ENCODE measurements at regions not wholly inside any gene's neighbourhood (a gene's known extent, or its start where the extent isn't known, plus 50 kb on each side); places are given as distances from the start of the nearest gene placed in this dataset.

DNA sequence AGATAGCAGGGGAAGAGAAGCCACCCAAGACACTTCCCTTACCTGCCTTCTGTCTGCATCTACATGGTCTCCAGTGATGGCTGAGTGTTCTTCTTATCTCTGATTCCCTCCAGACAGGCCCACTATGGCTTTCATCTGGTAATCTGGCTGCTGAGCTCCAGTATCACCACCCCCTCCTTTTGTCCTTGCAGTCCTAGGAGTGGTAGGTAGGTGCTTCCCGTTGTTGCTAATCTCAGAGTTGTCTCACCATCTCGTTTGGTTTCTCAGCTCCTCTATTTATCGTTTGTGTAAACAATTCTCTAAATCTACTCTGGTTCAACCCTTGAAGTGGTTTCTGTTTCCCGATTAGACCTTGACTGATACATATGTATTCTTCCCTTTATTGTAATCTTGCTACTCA is 243.8 kb upstream of the RFX3 start (continued):
- TF ChIP-seq ZNF114 (CRISPR knock-in tag; IDR thresholded peaks at IDR 0.05), result no peak
- TF ChIP-seq JUNB (IDR thresholded peaks at IDR 0.05; ENCODE audit: unreplicated experiment), result no peak
- no peak for TF ChIP-seq NANOG (IDR thresholded peaks at IDR 0.05; ENCODE audit: borderline replicate concordance)
- no peak for TF ChIP-seq CREB1 (CRISPR knock-in tag; IDR thresholded peaks at IDR 0.05; ENCODE audit: low read depth)
- no peak for TF ChIP-seq STAT1 (IDR thresholded peaks at IDR 0.05; ENCODE audit: unreplicated experiment)
- no peak for TF ChIP-seq EZH2 (IDR thresholded peaks at IDR 0.05; ENCODE audit: low read depth, unreplicated experiment)
- TF ChIP-seq, protein P1, sequence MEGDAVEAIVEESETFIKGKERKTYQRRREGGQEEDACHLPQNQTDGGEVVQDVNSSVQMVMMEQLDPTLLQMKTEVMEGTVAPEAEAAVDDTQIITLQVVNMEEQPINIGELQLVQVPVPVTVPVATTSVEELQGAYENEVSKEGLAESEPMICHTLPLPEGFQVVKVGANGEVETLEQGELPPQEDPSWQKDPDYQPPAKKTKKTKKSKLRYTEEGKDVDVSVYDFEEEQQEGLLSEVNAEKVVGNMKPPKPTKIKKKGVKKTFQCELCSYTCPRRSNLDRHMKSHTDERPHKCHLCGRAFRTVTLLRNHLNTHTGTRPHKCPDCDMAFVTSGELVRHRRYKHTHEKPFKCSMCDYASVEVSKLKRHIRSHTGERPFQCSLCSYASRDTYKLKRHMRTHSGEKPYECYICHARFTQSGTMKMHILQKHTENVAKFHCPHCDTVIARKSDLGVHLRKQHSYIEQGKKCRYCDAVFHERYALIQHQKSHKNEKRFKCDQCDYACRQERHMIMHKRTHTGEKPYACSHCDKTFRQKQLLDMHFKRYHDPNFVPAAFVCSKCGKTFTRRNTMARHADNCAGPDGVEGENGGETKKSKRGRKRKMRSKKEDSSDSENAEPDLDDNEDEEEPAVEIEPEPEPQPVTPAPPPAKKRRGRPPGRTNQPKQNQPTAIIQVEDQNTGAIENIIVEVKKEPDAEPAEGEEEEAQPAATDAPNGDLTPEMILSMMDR (conservative IDR thresholded peaks at IDR 0.05; ENCODE audit: low read depth in 2 of 2), result no peak
- TF ChIP-seq, protein P2, sequence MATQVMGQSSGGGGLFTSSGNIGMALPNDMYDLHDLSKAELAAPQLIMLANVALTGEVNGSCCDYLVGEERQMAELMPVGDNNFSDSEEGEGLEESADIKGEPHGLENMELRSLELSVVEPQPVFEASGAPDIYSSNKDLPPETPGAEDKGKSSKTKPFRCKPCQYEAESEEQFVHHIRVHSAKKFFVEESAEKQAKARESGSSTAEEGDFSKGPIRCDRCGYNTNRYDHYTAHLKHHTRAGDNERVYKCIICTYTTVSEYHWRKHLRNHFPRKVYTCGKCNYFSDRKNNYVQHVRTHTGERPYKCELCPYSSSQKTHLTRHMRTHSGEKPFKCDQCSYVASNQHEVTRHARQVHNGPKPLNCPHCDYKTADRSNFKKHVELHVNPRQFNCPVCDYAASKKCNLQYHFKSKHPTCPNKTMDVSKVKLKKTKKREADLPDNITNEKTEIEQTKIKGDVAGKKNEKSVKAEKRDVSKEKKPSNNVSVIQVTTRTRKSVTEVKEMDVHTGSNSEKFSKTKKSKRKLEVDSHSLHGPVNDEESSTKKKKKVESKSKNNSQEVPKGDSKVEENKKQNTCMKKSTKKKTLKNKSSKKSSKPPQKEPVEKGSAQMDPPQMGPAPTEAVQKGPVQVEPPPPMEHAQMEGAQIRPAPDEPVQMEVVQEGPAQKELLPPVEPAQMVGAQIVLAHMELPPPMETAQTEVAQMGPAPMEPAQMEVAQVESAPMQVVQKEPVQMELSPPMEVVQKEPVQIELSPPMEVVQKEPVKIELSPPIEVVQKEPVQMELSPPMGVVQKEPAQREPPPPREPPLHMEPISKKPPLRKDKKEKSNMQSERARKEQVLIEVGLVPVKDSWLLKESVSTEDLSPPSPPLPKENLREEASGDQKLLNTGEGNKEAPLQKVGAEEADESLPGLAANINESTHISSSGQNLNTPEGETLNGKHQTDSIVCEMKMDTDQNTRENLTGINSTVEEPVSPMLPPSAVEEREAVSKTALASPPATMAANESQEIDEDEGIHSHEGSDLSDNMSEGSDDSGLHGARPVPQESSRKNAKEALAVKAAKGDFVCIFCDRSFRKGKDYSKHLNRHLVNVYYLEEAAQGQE (IDR thresholded peaks at IDR 0.05; ENCODE audit: unreplicated experiment), result no peak

DNA sequence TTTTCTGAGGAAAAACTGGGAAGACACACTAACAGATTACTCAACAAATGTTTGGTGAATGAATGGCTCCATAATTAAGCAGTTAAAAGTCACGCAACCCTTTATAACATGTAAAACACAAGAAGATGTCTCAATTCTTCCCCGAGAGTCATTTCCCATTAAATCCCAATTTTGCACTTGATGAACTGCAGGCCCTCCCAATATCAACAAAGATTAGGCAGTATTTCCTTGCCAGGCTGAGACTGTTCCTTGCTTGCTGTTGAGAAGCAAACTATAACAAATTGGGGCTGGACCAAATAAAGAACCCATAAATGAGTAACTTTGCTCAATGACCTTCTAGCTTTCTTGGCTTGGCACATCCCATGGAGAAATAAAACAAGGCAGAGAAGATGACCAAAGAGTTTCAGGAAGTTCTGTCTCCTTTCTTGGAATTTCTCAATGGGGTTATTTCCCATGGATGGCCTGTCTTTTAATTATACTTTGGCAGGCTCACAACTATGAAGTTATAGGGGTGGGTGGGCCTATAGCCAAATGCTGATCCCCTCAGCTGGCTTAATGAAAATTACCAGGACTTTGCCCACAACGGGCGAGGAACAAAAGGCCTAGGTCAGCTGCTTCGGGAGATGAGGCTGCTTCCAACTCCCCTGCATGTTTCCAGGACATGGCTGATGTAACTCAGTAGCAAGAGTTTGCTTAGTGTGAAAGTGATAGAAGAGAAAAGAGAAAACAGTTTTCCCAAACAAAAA is 243.1 kb upstream of the RFX3 start:
- Histone ChIP-seq H3K79me2 (replicated peaks; ENCODE audit: insufficient read depth) (no peaks in the 10 kb centered on the region), H3K4me2 (no peak overlapping the region), H3K9me2 (ENCODE audit: insufficient read depth) (peaks cover 10% of the 10 kb centered on the region; the same call in 1 of the 2 replicates), H2AFZ (no peak overlapping the region), H3K4me3 (no peak overlapping the region), H3F3A (replicated peaks; ENCODE audit: low read depth) (no peaks in the 10 kb centered on the region), H3K27ac (ENCODE audit: low read depth) (no peak overlapping the region), H4K20me1 (replicated peaks; ENCODE audit: insufficient read depth) (no peaks in the 10 kb centered on the region), H3K27me3 (ENCODE audit: insufficient read depth) (no peaks in the 10 kb centered on the region), H3K4me1 (ENCODE audit: insufficient read depth) (no peaks in the 10 kb centered on the region), H3K36me3 (ENCODE audit: insufficient read depth) (no peaks in the 10 kb centered on the region)
- no peaks in the 10 kb centered on the region for H3K9me3 Mint-ChIP-seq
- ATAC-seq (no peak), DNase-seq (ENCODE audit: low spot score) (no peak)
- no peaks in the 10 kb centered on the region for H3K27me3 Mint-ChIP-seq (ENCODE audit: insufficient read depth, low read depth, poor library complexity)
- no peak overlapping the region for H3K4me3 Mint-ChIP-seq
- no peaks in the 10 kb centered on the region for H3K4me1 Mint-ChIP-seq
- no peak overlapping the region for H3K27ac Mint-ChIP-seq
- H3K36me3 Mint-ChIP-seq (ENCODE audit: low read depth), result no peaks in the 10 kb centered on the region
- TF ChIP-seq NANOG (IDR thresholded peaks at IDR 0.05; ENCODE audit: borderline replicate concordance), result no peak
- TF ChIP-seq EZH2phosphoT487 (IDR thresholded peaks at IDR 0.05; ENCODE audit: unreplicated experiment), result no peak
- TF ChIP-seq EZH2 (IDR thresholded peaks at IDR 0.05; ENCODE audit: low read depth, unreplicated experiment), result no peak
- TF ChIP-seq, protein P2 (IDR thresholded peaks at IDR 0.05; ENCODE audit: unreplicated experiment), result no peak
- TF ChIP-seq ZNF331 (CRISPR knock-in tag; IDR thresholded peaks at IDR 0.05; ENCODE audit: low read depth), result no peak
- no peak for TF ChIP-seq POLR2AphosphoS5 (IDR thresholded peaks at IDR 0.05; ENCODE audit: low read depth)
- TF ChIP-seq JUNB (IDR thresholded peaks at IDR 0.05; ENCODE audit: unreplicated experiment), result no peak
- no peak for TF ChIP-seq ZNF114 (CRISPR knock-in tag; IDR thresholded peaks at IDR 0.05)
- TF ChIP-seq STAT1 (IDR thresholded peaks at IDR 0.05; ENCODE audit: unreplicated experiment), result no peak
